Hematopoietic multipotent progenitor cell treated with erythropoietin and hydrocortisone succinate and interleukin-3 and kit ligand, for 8 days (in vitro differentiated cells): ENCODE measurements at regions not wholly inside any gene's neighbourhood (a gene's known extent, or its start where the extent isn't known, plus 50 kb on each side); places are given as distances from the start of the nearest gene placed in this dataset.

Experiments used
- DNase-seq: peaks from one replicate; pipeline ENCODE4 v3.0.0-alpha.2; 2015

DNA sequence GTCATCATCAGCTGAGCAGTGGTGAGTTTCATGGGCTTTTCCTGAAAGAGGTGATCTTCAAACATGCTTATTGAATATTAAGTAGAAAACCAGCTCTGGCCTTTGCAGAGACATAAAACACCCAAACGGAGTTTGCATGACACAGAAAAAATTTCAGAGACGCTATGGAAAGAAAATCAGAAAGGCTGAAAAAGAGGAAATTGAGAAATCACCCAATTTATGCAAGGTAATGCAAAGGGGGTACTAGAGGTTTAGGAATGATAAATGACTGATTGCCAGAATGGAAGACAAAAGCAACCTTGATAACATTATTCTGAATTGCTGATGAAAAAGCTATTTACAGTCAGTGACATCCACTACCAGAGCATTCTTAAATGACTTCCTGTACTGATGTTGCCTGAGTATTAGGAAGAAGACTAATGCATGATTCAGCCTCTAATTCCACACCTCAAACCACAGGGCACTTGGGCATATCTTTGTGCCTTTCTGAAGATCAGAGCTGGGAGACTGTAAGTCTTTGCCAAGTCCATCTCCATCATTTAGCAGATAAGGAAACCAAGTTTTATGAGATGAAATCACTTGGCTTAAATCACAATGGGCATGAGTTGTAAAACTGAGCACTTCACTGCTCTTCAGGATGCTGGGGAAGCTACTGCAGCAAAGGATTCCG lies 565.7 kb downstream of the PPARGC1A start:
- DNase-seq: no peak

DNA sequence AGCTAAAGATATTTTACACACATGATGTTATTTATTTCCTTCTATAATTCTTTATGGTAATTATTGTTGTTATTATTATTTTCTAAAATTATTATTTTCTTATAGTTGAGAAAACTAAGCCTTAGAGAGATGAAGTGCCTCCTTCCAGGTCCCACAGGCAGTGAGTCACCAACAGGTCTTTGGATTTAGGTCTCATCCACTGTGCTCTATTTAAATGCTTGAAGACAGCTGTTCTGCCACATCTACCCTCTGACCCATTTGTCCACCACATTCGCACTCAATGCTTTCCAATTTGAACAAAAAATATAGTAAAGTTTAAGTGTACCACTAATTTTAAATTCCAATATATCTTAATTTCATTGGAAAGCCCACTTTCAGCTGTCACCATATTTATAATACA lies 566.4 kb downstream of the PPARGC1A start:
- DNase-seq: no peak

DNA sequence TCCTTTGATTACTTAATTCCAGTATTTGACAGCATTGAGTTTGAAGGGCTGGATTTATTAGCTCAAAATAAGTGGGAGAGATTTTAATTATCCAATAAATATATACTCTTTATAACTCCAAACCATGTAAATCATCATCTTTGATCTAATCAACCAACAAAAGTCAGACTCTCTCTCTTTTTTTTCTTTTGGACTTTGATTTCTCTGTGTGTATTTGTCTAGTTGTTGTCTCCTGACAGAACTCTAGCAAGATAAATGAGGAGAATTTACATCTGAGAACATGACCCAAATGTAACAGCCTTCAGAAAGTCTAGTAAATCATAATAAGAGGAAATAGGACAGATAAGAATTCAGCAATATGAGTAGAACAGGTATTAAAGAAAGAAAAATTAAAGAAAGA lies 567.1 kb downstream of the PPARGC1A start:
- no peak for DNase-seq

DNA sequence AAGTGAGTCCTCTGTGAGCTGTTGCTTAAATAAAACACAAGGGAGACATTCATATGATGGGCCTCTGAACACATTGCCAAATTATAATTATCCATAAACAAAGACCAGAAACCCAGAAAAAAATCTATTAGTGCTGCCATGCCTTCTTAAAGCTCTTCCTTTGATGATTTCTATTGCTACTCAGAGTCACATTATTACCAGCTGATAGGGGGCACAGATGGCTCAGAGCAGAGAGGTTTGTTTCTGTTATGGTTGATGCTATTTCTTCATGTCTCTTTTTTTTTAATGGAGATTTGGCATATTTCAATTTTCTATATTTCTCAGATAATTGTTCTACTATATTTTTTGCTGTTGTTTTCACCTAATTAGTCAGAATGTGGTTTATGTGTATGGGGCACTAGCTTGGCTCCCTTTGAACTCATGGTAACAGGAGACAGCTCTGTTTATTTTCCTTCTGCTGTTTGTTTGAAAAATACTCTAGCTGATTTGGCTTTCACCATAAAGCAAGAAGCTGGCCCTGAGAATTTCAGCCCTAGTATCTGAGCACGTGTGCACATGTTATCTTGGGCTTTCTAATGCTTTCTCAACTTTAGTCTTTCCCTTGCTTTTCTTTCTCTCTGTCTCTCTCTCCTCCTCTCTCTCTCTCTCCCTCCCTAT lies 568.8 kb downstream of the PPARGC1A start:
- no peak for DNase-seq

DNA sequence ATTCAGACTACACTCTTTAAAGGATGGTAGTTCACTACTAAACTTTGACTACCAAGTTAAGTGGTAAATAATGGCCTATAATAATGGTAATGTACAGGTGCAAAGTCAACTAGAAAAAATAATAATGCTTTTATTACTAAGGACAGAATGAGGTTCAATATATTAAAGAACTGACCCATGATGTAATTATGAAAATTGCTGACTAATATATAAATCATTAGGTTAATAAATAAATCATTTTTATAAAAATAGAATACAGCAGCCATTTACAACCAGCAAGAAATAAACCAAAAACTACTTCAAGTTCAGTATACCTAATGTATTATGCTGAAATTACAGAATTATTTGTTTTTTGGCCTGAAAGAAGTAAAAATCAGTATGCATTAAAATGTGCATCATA lies 577.2 kb downstream of the PPARGC1A start:
- no peak for DNase-seq

DNA sequence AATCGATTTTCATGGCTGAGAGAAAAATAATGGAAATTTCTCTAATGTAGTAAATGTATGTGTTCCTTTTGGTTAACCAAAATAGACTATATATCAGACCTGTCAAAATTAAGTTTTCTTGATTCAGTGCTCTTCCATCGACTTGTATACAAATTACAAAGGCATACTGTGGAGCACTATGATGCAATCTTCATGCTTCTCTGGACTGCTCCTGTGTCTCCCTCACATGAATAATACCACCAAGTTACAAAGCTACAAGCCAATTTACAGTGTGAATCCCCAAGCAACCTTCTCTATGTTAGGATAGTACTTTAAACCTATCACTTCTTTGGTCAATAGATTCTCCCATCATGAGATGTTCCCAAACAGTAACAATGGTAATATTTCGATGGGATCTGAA lies 577.9 kb downstream of the PPARGC1A start:
- no peak for DNase-seq

DNA sequence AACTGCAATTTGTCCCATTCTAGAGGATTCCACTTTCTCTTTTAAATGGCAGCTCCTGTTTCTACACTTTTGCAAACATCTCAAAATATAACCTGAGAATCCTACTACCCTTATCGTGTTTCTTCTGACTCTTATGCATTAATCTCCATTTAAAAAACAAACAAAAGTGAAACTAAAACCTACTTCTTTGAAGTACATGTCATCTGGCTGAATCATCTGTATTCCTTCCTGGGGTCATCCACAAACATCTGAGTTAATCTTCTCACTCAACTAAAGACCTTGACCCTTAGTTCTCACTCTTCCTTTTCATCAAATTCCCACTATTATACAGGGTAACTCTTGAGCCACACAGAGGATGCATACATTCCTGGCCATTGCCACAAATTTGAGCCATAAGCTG lies 584.8 kb downstream of the PPARGC1A start:
- no peak for DNase-seq

DNA sequence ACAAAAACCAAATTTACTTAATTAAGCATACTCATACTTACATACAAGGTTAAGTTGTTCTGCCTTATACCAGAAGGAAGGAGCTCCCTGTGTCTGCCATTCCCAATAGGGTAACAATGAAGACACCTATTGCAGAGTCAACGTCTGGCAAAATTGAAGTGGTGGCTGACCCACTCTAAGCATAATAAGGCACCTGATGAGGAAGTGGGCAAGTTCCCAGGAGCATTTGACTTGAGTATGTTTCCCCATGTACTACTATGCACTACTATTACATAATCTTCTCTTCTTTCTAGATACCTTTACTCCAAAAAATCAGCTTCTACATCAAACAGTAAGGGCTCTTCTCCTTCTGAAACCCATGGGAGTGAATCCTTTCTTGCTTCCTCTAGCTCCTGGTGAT lies 591.5 kb downstream of the PPARGC1A start:
- no peak for DNase-seq

DNA sequence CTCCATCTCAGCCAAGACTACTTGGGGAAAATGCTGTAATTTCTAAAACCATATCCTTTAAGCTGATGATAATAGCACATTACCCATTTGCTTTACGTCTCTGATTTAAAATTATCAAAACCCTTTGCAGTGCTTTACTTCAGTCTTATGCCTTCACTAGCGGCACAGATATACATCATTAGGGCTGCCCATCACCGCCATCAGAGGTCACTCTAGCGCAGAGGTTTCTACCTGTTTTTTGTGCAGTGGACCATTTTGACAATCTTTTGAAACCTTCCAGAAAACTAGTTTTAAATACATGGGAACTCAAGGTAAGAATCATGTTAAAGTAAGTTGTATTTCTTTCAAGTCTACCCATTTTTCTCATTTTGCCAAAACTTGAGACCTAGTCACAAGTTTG lies 592.5 kb downstream of the PPARGC1A start:
- no peak for DNase-seq

DNA sequence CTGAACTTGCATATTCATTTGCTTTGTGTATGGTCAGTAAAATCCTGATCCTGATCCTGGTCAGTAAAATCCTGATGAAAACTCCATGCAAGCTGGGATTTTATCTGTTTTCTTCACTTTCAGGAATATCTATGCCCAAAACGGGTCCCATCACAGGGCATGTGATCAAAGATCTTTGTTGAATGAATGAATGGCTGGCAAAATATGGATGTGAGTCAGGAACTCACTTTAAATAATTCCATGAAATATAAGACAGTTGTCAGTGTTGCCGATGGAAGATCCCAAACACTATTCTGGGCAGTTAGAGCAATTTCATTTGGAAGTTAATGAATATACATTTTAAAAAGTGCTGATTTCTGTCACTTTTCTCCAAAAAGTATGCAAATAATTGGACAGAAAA lies 598.4 kb downstream of the GBA3 start:
- no peak for DNase-seq

DNA sequence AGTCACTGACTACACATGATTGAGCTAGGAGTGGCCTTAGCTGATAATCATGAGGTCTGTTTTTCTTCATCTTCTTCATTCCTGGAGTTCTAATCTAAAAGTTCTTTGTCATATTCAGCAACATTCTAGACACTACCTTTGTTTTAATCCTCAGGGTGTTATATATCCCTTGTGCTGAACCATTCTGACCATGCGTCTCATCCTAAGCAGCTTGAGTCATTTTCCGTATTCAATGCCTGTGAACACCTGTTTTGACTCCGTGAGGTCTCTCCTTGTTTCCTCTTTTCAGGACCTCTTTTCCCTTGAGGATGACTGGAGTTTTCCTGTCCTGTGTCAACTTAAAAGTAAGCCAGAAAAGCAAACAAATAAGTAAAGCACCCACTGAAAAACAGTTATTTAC lies 597.9 kb downstream of the GBA3 start:
- no peak for DNase-seq

DNA sequence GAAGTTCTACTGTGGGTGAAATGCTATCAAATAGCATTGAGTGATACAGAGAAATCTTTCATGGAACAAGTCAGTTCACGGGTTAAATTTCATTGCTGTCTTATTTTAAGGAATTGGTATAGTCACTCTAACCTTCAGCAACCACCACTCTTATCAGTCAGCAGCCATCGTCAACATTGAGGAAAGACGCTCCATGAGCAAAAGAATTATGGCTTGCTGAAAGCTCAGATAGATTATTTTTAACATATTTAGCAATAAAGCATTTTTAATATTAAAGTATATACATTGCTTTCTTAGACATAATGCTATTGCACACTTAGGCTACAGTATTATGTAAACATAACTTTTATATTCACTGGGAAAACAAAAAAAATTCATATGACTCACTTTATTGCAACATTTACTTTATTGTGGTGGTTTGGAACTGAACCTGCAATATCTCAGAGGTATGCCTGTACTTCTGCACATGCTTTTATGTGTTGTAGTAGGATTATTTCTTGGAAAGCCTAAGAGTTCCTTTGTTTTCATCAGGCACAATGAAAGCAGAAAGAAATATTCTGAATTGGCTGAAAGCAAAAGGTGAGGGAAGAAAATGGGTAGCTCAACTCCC lies 586.7 kb downstream of the GBA3 start:
- DNase-seq: no peak

DNA sequence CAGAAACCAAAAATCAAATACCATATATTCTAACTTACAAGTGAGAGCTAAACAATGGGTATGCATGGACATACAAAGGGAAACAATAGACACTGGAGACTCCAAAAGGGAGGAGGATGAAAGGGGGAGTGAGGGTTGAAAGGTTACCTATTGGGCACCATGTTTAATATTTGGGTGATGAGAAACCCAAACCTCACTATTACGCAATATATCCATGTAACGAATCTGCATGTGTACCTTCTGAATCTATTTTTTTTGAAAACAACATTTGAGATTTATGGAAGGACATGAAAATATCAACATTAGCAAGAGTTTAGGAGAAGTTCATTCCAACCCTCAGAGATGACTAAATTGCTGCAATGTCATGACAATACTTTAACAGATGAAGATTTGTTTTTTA lies 586.1 kb downstream of the GBA3 start:
- no peak for DNase-seq

DNA sequence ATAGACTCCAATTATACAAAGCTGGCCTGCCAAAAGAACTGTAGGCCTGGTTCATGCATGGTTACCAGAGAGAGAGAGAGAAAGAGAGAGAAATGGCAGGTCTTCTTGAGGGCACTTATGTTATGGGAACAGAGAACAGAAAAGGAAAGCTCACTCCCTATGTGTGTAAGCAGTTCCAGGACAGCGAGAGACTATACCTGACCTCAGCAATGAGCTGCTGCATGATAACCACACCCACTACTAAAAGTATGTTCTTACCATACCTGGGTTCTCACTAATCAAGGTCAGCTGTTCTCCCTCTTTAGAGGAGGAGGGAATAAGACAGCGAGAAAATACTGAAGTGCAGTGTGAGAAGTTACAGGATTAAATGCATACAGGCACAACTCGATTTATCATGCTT lies 583.3 kb downstream of the GBA3 start:
- no peak for DNase-seq

DNA sequence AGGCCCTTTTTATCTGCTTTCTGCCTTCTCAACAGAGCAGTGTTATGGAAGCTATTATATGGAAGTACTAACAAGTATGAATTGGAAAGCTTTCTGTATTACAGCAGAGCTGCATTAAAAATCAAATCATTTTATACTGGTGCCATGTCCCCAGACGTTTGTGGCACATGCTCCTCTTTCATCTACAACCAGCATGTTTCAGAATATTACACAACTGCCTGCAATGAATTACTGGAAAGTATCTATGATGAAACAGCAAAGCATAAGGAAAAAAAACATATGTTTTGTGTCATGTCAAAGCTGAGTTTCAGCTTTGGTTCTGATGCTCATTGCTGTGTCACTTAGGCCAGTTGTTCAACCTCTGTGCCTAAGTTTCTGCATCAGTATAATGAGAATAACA lies 576.8 kb downstream of the GBA3 start:
- DNase-seq: no peak

DNA sequence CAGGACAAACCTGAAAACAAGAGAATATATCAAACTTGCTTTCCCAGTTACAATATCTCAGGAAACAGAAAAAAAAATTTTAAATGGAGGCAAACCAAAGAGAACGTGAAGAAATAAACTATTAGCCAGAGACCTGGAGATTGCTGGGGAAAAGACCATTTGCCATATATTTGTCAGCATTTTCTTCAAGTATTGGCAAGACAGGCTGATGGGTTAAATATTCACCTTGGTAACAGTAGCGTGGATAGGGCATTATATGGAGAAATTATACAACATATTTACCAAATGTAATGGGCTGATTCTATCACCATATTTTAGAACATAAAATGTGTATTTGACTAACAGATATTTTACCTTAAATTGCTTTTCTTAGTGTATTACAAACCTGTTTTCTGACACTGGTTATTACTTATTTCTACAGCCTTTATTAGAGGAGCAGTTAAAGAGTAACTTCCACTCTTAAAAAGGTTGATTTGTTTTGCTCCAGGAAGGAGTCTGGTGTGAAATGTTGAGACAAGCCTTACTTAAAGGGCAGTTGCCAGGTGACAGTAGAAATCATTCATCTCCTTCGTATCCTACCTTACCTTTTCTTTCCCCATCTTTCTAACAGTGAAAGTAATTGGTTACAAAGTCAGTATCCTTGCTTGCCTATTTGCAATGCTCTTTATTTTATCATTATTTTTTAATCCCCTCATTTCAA lies 575.5 kb downstream of the GBA3 start:
- no peak for DNase-seq

DNA sequence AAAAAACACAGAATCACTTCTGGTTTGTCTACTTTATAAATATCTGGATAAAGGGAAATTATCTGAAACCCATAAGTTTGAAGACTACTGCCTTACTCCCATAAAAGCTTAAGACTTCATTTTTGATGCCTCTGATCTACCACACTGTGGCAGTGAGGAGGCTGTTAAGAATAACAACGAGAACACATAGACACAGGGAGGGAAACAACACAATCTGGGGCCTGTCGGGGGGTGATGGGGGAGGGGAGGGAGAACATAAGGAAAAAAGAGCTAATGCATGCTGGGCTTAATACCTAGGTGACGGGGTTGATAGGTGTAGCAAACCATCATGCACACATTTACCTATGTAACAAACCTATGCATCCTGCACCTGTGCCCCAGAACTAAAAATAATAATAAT lies 573.7 kb downstream of the GBA3 start:
- DNase-seq: no peak

DNA sequence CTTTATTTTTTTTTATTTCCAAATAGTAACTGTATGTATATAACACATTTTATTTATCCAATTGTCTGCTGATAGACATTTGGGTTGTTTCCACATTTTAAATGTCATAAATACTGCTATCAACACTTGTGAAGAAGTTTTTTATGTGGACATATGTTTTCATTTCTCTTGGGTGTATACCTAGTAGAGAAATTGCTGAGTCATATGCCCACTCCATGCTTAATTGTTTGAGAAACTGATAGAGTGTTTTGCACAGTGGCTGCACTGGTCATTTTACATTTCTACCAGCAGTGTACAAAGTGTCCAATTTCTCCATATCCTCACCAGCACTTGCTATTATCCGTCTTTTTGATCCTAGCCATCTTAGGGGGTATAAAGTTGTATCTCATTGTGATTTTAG lies 567.8 kb downstream of the GBA3 start:
- DNase-seq: no peak

DNA sequence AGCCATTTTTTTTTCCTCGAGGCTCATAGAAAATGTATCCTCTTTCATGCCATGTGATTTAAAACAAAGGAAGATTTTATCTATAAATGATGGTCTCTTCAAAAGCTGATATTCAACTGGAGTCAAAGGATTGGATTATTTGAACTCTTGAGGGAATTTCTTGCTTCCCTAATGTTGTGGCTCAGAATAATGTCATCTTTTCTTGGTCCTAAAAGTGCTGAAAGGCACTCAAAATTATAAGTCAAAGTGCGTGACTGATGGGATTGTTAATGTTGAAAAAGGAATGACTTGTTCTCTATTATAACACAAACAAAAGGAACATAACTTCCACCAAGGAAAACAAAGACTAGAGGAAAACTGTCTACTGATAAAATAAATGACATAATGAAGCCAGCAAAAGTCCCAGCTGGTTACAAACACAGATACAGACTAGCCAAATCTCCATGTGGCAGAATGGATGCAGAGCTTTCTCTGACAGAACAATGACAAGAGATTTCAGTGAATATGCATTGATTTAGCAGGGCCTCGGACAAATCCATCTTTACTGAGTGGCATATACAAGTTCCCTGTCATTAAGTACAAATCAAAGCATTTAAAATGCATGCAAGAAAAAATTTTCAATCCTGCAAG lies 552.6 kb downstream of the GBA3 start:
- no peak for DNase-seq

DNA sequence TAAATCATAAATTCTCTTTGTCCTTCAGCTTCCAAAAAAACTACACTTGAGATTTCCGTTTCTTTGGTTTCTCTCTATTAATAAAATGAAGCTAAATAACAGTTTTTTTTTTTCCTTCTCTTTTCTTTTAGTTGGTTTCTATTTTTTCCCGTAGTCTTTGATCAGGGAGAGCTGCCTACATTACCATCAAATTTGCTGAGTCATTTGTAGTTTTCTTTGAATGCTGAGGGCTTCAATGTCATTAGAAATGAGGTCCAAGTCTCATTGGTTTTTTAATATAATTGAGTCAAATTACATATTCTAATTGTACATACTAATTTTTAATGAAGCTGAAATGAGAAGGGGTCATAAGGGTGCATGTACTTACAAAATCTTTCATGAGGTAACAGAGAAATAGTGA lies 550.2 kb downstream of the GBA3 start:
- no peak for DNase-seq

DNA sequence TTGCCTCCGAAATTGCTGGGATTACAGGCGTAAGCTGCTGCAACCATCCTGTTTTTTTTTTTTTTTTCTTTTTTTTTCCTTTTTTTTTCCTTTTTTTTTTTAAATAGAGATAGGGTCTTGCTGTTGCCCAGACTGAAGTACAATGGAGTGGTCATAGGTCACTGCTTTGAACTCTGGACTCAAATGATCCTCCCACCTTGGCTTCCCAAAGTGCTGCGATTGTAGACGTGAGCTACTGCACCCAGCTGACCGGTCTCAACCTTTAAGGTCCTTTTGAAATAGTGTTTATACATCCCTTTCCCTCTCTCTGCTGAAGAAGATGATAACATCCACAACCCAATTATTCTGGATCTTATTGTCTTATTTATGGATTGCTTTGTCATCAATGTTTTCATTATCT lies 548.7 kb downstream of the GBA3 start:
- no peak for DNase-seq

DNA sequence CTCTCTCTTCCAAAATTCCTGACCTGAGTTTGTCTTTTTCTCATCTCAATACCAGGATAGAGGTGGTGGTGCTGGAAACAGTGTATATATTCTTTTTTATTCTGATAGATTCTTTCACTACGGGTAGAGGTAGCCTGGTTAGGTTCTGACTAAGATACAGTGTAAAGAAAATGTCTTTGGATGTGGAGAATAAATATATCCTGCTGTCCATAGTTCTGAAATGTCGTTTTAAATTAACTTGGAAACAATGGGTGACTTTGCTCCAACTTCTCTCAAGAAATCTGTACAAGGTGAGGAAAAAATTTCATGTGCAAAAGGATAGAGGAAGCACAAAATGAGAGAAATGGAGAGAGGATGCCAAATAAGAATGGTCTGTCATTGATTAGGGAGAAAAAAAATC lies 546.1 kb downstream of the GBA3 start:
- no peak for DNase-seq

DNA sequence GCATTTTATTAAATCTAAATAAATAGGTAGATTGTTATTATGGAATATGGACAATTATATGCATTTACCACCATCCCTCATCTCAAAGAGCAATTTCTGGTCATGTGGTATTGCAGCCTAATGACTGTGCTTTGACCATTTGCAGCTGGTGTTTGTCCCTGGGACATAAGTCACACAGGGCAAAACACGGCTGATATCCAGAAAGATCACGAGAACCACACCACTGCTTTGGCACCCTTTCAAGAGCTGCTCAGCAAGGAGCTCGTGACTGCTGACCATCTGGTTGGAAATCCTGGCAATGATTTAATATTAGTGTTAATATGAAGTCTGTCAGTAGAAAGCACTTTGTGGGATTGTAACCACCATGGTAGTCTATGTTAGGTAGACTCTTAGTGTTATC lies 545.0 kb downstream of the GBA3 start:
- DNase-seq: no peak
